Stimulated activated CD8-positive, alpha-beta memory T cell treated with anti-CD3 and anti-CD28 coated beads, Interleukin-7, amount 100 ng/mL, for 4 hours (primary cell): ENCODE measurements at regions not wholly inside any gene's neighbourhood (a gene's known extent, or its start where the extent isn't known, plus 50 kb on each side); places are given as distances from the start of the nearest gene placed in this dataset.
"Not testable (repeated sequence)": the region's sequence is repeated elsewhere in the genome, so short reads cannot be mapped to it uniquely, and the experiment has no call there.

ENCODE experiments used
- DNase-seq, 2 donors: peaks; one replicate each; pipeline ENCODE4 v3.0.0-alpha.2; 2020; ENCODE audit warnings: low read depth in 2 of 2

DNA sequence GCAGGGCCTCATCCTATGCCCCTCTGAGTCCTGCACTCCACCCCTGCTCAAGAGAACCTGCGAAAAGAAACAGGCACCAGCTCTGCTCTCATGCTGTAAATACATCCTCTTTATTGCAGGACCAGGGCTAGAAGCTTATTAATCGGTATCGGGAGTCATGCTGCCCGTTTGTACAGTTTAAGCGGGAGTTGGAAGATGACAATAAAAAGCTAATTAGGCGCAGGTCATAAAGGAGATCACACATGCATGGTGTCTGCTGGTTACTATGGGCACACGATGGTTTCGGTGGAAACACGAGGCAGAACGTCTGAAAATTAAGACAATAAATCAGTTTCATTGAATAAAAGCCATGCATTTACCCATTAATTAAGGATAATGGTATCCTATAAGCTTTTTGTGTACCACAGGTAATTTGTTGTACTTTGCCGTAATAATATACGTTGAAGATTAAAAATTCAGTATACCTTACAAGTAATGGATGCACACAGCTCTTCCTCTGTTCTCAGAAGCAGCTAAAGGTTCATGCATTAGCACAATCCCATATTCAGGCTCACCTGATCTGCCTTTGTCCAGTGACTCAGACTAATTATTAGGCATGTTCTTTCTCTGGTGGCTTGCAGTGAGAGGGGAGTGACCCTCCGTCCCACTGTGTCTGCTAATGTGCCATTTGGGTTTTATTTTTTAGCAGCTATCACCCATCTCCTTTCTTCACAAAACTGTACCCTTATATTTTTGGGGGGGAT is 406.0 kb downstream of the TSHZ3 start:
- DNase-seq: no peak

DNA sequence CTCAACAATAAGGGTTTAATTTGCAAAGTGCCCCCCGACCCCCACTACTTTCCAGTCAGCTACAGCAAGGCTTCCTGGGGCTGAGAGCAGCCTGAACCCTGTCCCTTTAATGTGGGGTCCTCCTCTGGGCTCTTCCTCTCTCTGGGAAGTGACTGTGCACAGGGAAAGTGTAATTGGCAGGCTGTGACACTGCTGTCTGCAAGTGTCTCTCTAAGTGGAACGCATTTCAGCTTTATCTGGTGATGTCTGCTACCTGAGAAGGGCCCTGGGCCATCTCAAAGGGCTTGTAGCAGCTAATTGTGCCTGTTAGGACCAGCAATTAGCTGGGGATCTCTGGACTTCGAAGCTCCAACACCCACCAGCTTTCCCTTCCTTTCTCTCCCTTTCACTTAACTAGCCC is 406.6 kb downstream of the TSHZ3 start:
- DNase-seq: no peak

DNA sequence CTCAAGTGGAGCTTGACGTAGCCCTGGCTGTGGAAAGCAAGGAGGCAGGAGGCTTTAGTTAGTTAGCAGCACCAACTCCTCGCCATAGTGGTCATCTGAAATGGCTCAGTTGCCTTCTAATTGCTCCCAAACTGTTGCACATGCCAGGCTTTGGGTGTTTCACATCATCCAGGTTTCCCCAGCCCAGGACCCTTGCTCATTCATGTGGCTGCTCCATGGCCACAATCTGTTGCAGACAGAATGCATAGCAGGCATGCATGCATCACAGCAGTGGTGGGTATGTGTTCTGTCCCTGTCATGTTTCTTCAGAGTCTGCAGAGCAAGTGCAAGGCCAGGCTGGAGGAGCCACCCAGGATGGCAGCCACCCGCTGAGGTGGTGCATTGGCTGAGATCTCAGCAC is 407.6 kb downstream of the TSHZ3 start:
- DNase-seq: no peak

DNA sequence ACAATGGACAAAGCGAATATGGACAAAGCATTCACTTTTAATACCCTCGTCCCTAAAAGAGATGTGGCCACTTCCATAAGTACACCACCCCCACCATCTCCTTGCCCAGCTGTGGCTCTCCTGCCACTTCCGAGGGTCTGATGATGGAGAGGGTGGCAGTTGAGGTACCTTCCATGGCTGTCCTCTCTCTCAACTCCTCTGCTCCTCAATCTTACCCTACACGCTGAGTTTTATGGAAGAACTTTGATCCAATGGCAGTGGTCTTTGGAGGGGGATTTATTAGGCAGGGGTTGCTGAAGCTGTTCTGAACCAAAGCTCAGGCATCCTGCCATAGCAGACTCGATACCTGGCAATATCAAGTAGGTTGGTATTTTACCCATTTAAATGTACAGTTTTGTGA is 413.0 kb downstream of the TSHZ3 start:
- DNase-seq: no peak

DNA sequence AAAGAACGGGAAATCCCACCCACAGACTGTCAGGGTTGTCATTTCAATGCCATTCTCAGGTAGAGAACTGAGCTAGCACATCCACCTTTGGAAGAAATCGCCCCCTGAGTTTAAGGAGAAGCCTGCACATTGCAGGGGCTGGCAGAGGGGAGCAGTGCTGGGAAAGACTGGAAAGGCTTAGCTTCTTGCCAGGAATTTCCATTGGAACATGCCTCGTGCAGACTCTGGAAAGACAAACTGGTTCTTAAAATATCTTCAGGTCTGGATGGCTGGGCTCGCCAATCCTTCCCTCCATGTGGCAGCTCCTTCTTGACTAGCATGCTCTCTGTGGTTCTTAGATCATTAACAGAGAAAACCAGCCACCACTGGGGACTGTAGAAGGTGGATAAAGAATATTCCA is 414.1 kb downstream of the TSHZ3 start:
- no peak for DNase-seq

DNA sequence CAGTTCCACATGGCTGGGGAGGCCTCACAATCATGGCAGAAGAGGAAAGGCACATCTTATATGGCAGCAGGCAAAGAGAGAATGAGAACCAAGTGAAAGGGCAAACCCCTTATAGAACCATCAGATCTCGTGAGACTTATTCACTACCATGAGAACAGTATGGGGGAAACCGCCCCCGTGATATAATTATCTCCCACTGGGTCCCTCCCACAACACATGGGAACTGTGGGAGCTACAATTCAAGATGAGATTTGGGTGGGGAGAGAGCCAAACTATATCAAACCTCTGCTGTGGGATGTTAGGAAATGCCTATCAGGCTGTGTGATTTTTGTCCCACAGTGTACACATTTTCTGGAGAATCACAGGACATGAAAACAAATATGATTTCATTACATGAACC is 415.8 kb downstream of the TSHZ3 start:
- not testable (repeated sequence) for DNase-seq

DNA sequence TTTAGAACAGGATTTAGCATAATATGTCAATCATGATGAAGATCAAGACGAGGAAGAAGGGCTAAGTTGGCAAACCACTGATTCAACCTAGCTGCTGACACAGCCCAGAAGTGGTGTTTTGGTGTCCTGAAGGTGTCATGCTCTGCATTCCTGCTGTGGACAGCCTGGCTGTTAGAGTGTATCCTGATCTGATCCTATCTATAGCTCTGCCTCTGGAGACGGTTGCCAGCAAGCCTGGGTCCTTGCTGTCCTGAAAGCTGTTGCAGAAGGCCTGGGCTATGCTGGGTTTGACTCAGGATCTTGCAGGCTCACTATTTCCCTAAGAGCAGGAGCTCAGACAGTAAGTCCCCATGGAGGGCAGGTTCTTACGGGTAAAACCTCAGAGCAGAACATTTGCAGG is 416.4 kb downstream of the TSHZ3 start:
- DNase-seq: no peak

DNA sequence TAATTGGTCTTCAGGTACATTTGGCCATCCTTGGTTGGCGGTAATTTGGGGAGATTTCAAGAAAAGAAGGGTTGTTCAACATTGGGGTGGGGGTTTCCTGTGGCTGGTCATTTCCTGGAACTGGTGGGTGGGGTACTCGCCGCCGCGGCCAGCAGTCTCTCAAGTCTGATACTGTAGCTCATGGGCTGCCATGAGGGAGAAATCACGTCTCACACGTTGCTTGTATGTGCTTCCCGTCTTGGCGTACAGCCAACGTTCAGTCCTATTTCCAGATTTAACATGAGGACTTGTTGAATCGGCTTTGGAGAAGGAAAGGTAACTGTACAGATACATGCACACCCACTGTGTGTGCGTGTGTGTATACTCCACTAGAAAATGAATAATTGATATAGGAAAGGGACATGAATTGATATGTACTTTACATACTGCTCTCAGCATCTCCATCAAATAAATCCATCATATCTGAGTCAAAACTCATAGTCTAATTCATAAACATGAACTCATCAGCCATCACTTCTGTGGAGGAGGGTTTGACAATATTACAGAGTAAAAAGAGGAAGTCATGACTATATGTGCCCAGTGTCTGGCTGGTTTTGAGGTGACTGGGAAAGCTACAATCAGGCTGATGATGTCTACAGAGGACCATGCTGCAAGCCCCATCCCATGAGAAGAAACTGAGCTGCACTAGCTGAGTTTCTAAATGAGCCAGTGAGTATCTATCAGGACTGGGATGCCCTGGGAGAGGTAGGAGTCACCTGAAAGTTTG is 418.1 kb downstream of the TSHZ3 start:
- DNase-seq: no peak

DNA sequence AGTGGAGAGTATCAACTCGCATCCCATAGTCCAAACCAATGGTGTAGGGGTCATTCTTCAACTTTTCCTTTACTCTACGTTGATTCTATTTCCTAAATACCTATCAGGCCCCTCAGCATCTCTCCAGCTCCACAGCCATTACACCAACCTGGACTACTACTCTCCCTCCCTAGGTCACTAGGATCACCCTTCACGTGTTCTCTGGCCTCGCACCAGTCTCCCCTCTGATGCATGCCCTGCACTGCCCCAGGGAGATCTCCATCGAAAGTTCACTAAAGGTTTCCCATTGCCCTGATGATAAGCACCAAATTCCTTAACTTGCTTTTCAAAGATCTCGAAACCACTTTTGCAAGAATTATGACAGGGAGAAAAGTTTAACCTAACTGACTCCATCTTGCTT is 421.5 kb downstream of the TSHZ3 start:
- DNase-seq: no peak

DNA sequence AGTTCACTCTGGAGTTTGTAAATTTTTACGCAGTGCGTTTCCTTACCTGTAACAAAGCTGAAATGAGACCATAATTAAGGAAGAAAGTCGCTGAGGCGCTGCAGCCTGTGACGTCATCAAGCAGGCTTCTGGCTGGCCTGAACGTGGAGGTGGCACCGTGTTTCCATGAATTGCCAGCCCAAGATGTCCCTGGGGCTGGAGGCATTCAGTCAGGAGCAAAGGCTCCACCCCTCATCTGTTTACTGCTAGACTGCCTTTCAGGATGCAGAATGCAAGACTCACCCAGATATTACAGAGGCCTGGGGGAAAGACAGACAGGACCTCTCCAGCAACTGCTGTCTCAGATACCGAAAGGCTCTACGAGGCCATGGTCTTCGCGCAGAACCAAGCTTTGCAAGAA is 424.6 kb downstream of the TSHZ3 start:
- DNase-seq: no peak

DNA sequence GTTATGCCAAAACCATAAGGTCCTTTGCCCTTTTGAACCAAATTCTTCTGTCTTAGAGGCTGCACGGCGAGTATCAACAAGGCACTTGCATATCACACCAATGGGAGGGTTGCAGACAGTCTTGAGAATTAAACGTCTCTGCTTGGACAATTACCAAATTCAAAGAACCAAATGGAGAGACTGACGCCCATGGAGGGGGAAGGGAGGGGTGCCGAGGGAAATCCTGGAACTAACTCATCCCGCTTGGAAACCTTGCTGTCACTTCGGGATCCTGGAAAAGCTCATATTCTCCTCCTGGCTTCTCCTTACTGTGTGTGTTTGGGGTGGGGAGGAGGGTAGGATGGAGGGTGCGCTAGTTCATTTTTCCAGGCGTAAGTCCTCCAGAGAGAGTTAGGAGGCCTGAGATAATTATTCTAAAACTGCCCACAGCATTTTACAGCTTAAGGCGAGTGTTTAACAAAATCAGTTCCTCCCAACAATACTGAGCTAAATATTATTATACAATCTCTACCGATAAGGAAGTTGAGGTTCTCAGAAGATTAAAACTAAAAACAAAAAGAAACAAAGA is 425.1 kb downstream of the TSHZ3 start:
- DNase-seq: no peak

DNA sequence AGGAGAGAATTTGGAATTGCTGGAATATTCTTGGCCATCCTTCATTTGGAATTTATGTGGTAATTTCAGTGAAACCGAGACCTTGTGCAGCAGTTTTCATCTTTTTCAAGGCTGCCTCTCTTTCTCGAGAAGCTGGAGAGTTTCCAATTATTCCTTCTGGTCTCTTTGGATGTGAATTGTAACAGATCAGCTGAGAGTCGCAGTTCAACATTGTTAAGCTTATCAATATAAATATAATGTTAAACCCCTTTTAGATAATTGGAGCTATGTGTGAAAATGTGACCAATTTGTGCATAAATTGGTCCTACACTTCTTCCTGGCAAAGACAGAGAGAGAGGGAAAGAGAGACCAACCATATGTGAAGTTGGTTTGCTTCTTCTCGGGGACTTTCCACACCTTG is 425.6 kb downstream of the TSHZ3 start:
- no peak for DNase-seq

DNA sequence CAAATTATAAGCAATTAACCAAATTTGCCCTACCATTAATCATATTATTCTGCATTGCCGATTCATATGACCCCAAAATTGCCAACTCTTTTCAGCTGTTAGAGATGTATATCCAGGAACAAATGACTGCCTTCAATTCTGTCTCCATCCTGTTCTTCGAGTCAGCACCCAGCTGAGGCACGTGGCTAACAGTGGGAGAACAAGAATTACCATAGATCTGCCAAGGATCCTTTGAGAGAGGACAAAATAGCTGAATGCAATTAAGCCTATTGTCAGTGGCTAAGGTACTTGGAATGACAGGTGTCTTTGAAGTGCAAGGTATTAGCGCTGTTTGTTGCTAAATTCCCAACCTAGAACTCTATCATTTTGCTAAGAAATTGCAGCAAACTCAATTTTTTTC is 426.1 kb downstream of the TSHZ3 start:
- DNase-seq: no peak

DNA sequence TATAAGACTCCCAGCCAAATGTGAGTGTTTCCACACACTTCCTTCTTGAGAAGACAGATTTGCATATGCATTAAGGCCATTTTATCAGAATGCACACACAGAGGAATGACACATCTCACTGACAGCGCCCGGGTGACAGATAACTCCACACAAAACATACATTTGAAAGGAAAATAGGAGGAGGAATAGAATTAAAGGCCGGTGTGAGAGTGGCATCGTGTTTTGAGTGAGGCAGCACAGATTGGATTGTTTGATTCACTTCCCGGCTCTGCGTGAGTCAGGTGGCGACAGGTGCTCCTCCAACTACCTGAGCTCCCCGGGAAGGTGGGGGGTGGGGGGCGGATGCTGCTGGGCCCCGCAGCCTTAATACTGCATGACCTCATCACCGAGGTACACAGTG is 429.0 kb downstream of the TSHZ3 start:
- no peak for DNase-seq

DNA sequence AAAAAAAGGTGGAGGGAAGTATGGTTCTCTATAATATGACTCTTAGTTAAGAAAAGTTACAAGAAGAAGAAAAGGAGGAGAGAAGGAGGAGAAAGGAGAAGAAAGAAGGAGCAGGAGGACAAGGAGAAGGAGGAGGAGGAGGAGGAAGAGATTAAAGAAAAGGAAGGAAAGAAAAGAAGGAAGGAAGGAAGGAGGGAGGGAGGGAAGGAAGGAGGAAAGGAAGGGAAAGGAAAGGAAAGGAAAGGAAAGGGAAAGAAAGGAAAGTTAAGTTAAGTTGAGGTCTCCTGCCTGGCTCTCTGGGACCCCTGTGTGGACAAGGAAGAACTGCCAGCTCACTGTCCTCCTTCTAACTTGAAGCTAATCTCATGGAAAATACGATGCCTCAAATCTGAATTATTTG is 429.5 kb downstream of the TSHZ3 start:
- no peak for DNase-seq

DNA sequence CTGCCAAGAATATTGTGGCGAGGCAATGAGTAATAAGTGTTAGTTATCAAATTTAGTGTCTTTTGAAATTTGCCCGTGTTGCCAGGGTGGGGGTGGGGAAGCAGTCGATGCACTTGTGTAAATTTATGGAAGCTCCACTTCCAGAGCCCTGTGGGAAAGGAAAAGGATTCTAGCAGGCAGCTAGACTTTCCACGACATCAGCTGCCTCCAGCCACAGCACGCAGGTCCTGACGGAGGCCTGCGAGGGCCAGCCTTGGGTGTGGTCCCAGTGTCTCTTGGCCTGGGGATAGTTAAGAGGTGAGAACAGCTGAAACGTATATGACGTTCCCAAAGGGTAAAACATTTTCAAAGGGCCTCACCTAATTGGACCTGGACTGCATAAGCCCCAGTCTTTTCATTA is 433.0 kb downstream of the TSHZ3 start:
- DNase-seq: no peak

DNA sequence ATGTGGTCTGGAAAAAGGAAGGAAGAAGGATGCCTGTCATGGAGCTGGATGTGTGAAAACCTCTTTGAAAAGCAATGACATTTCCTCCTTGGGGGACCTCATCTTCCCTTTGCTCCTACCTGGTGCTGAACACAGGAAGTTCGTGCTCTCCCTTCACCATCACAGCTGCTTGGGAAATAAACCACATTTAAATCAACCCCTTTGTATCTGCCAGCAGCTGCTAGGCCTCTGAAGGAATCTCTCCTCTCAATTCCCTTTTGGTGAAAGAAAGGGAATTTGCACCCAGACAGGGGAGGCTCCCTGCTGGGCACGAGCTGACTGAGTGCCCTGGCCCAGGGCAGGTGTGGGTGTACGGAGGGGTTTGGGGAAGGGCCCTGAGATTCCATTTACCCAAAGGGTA is 437.7 kb downstream of the TSHZ3 start:
- DNase-seq: no peak

DNA sequence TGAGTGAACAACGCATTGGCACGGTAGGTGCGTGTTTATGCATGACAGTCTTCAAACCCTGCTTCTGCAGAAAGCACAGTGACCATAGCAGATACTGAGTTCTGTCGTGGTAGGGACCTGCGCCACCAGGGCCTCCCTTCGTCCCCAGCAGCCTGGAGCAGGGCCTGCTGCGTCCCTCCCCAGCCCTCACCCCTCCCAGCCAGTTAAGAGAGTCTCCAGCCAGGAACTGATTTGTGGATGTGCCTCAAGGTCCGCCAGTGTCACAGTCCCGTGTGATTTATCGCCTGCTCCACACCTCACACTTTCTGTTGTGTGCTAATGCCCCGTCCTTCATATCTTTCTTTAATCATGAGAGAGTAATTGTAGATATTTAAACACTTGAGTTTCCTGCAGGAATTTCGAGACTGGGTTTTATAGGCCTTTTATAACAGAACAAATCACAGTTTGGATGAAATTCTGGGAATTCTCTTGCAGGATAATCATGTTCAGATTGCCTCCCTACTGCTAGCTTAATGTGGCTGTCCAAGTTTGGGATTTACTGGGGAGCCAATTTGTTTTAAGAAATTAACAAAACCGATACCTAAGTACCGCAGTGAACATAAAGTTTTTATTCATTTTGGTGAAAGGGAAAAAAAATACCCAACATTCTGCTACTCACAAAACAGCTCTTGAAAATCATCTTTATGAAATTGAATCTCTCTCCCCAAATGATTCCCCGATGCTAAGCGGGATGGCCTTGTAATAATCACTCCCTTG is 438.6 kb downstream of the TSHZ3 start:
- DNase-seq: no peak

DNA sequence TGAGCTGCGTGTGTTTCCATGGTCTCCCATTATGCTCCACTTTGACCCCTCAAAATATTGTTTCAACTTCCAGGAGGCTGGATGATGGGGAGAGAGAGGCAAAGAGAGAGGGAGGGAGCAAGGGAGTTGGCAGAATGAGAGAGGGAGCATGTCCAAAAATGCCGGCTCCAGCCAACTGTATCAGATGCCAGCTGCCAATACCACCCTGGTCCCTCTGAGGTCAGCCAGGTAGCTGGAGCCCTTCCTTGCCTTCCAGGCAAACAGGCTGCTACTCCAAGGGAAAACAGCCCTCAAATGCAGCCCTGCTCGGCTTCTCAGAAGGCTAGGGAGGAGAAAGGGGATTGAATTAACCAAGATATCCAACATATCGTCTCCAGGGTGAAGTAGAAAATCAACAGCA is 440.0 kb downstream of the TSHZ3 start:
- no peak for DNase-seq

DNA sequence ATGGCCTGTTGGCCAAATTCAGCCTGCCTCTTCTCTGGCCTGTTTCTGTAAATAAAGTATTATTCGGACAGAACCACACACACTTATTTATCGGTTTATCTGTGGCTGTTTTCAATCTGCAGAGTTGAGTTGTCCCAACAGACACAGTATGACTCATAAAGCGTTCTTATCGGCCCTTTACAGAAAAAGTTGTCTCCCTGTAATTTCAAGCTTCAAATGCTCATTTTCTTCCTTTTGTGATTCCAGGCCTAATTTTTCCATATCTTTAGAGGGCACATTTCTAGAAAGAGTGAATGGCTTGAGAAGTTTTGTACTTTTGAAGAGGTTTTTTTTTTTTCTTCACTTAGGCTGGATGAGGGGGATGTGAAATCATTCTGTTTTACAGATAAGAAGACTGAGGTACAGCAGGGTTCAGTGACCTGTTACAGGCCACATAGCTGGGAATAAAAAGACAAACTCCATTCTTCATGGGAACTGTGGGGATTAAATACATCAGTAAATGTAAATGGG is 440.9 kb downstream of the TSHZ3 start:
- DNase-seq: no peak

DNA sequence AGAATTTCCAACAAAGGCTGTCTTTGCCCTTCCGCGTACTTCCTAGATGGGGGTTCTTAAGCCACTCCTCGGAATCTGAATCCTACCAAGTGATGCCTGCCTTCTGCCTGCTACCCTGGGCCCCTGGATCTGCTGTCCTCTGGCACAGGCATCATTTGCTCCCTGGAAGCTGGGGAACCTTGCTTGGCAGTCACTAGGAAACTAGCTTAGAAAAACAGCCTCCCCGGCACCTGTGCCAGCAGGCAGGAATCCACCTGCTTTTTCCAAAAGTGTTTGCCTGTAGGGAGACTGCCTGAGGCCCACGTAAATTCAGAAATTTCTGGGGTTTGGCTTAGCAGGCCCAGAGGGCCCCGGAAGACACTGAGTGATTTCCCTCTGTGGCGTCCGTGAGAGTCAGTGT is 442.4 kb downstream of the TSHZ3 start:
- no peak for DNase-seq

DNA sequence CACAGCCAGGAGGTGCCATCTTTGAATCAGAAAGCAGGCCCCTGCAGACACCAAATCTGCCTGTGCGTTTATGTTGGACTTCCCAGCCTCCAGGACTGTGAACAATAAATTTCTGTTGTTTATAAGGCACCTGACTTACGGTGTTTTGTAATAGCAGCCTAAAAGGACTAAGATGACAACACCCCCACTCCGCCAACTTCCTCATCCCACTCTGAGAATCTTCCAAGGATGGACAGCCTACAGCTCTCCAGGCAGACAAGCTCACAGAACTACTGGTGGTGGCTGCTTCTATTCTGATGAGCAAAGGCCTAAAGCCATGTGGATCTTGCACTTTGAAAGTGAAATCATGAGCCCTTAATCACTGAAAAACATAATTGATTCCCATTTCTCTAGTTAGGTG is 449.2 kb downstream of the TSHZ3 start:
- DNase-seq: no peak
